ENCODE measurements at regions not wholly inside any gene's neighbourhood (a gene's known extent, or its start where the extent isn't known, plus 50 kb on each side); places are given as distances from the start of the nearest gene placed in this dataset.

DNA sequence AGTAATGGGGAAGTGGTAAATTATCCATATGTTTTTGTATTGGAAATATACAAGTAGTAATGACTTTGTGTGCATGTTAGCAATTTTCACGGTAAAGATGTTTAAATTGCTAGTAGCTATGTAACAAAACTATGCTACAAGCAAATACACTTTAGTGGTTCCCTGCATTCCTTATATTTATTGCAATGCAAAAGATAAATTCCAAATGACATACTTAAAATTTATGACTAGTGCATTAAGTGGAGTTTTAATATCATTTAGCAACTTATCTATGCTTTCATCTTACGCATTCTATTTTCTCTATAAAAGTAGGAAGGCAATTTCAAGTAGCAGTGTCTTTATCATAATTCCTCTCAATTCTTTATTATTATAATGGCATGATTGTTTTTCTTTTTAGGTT, 482.8 kb downstream of the SLITRK5 start:
- ChIA-PET POLR2A (no interaction called here), CTCF (interaction anchor here (0.6 kb wide), 1 partner anchor 15 kb away, joined by 3 read pairs; no protein-coding TSS in a partner anchor)
- no peak overlapping the region for H3K4me3 ChIP-seq (ENCODE audit: low read depth, low read length)

More for the DNA sequence above, 482.8 kb downstream of the SLITRK5 start:
- no peaks in the 10 kb centered on the region for H3K4me1 ChIP-seq (ENCODE audit: control insufficient read depth, insufficient read depth, low read length)
- no peak overlapping the region for H3K27ac ChIP-seq (ENCODE audit: extremely low read depth, low read depth, low read length)
- no peaks in the 10 kb centered on the region for H3K9me3 ChIP-seq (ENCODE audit: control insufficient read depth, insufficient read depth, low read depth, low read length)
- TF ChIP-seq ZSCAN30 (tag by site-specific recombination; IDR thresholded peaks at IDR 0.05), result no peak
- TF ChIP-seq, protein P1, sequence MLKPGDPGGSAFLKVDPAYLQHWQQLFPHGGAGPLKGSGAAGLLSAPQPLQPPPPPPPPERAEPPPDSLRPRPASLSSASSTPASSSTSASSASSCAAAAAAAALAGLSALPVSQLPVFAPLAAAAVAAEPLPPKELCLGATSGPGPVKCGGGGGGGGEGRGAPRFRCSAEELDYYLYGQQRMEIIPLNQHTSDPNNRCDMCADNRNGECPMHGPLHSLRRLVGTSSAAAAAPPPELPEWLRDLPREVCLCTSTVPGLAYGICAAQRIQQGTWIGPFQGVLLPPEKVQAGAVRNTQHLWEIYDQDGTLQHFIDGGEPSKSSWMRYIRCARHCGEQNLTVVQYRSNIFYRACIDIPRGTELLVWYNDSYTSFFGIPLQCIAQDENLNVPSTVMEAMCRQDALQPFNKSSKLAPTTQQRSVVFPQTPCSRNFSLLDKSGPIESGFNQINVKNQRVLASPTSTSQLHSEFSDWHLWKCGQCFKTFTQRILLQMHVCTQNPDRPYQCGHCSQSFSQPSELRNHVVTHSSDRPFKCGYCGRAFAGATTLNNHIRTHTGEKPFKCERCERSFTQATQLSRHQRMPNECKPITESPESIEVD (tag by site-specific recombination; IDR thresholded peaks at IDR 0.05), result no peak
- no peak for TF ChIP-seq ZNF175 (tag by site-specific recombination; IDR thresholded peaks at IDR 0.05)
- no peak for TF ChIP-seq MZF1 (tag by site-specific recombination; IDR thresholded peaks at IDR 0.05; ENCODE audit: borderline replicate concordance)
- TF ChIP-seq, protein P2, sequence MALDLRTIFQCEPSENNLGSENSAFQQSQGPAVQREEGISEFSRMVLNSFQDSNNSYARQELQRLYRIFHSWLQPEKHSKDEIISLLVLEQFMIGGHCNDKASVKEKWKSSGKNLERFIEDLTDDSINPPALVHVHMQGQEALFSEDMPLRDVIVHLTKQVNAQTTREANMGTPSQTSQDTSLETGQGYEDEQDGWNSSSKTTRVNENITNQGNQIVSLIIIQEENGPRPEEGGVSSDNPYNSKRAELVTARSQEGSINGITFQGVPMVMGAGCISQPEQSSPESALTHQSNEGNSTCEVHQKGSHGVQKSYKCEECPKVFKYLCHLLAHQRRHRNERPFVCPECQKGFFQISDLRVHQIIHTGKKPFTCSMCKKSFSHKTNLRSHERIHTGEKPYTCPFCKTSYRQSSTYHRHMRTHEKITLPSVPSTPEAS (tag by site-specific recombination; IDR thresholded peaks at IDR 0.05), result no peak
- TF ChIP-seq, protein P3, sequence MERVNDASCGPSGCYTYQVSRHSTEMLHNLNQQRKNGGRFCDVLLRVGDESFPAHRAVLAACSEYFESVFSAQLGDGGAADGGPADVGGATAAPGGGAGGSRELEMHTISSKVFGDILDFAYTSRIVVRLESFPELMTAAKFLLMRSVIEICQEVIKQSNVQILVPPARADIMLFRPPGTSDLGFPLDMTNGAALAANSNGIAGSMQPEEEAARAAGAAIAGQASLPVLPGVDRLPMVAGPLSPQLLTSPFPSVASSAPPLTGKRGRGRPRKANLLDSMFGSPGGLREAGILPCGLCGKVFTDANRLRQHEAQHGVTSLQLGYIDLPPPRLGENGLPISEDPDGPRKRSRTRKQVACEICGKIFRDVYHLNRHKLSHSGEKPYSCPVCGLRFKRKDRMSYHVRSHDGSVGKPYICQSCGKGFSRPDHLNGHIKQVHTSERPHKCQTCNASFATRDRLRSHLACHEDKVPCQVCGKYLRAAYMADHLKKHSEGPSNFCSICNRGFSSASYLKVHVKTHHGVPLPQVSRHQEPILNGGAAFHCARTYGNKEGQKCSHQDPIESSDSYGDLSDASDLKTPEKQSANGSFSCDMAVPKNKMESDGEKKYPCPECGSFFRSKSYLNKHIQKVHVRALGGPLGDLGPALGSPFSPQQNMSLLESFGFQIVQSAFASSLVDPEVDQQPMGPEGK (tag by site-specific recombination; IDR thresholded peaks at IDR 0.05), result no peak
- no peak for TF ChIP-seq ZNF610 (tag by site-specific recombination; IDR thresholded peaks at IDR 0.05; ENCODE audit: borderline replicate concordance)
- no peak for TF ChIP-seq REPIN1 (tag by site-specific recombination; IDR thresholded peaks at IDR 0.05; ENCODE audit: low read depth)
- no peak for TF ChIP-seq ZNF404 (tag by site-specific recombination; IDR thresholded peaks at IDR 0.05)
- TF ChIP-seq, protein P4, sequence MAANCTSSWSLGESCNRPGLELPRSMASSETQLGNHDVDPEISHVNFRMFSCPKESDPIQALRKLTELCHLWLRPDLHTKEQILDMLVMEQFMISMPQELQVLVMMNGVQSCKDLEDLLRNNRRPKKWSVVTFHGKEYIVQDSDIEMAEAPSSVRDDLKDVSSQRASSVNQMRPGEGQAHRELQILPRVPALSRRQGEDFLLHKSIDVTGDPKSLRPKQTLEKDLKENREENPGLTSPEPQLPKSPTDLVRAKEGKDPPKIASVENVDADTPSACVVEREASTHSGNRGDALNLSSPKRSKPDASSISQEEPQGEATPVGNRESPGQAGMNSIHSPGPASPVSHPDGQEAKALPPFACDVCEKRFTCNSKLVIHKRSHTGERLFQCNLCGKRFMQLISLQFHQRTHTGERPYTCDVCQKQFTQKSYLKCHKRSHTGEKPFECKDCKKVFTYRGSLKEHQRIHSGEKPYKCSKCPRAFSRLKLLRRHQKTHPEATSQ (tag by site-specific recombination; IDR thresholded peaks at IDR 0.05), result no peak
- no peak for TF ChIP-seq YY2 (tag by site-specific recombination; IDR thresholded peaks at IDR 0.05)
- no peak for TF ChIP-seq ZEB2 (tag by site-specific recombination; IDR thresholded peaks at IDR 0.05)
- TF ChIP-seq, protein P5, sequence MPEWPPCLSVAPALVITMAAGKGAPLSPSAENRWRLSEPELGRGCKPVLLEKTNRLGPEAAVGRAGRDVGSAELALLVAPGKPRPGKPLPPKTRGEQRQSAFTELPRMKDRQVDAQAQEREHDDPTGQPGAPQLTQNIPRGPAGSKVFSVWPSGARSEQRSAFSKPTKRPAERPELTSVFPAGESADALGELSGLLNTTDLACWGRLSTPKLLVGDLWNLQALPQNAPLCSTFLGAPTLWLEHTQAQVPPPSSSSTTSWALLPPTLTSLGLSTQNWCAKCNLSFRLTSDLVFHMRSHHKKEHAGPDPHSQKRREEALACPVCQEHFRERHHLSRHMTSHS (tag by site-specific recombination; IDR thresholded peaks at IDR 0.05), result no peak
- no peak for TF ChIP-seq ZNF510 (tag by site-specific recombination; IDR thresholded peaks at IDR 0.05; ENCODE audit: insufficient replicate concordance)
- no peak for TF ChIP-seq HOXC10 (CRISPR knock-in tag; IDR thresholded peaks at IDR 0.05)
- TF ChIP-seq, protein P6, sequence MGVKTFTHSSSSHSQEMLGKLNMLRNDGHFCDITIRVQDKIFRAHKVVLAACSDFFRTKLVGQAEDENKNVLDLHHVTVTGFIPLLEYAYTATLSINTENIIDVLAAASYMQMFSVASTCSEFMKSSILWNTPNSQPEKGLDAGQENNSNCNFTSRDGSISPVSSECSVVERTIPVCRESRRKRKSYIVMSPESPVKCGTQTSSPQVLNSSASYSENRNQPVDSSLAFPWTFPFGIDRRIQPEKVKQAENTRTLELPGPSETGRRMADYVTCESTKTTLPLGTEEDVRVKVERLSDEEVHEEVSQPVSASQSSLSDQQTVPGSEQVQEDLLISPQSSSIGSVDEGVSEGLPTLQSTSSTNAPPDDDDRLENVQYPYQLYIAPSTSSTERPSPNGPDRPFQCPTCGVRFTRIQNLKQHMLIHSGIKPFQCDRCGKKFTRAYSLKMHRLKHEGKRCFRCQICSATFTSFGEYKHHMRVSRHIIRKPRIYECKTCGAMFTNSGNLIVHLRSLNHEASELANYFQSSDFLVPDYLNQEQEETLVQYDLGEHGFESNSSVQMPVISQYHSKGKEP (tag by site-specific recombination; IDR thresholded peaks at IDR 0.05), result no peak
- no peak for TF ChIP-seq ZNF571 (tag by site-specific recombination; IDR thresholded peaks at IDR 0.05)
- TF ChIP-seq, protein P7, sequence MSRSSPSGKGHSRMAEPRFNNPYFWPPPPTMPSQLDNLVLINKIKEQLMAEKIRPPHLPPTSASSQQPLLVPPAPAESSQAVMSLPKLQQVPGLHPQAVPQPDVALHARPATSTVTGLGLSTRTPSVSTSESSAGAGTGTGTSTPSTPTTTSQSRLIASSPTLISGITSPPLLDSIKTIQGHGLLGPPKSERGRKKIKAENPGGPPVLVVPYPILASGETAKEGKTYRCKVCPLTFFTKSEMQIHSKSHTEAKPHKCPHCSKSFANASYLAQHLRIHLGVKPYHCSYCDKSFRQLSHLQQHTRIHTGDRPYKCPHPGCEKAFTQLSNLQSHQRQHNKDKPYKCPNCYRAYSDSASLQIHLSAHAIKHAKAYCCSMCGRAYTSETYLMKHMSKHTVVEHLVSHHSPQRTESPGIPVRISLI (tag by site-specific recombination; IDR thresholded peaks at IDR 0.05), result no peak
- TF ChIP-seq, protein P8, sequence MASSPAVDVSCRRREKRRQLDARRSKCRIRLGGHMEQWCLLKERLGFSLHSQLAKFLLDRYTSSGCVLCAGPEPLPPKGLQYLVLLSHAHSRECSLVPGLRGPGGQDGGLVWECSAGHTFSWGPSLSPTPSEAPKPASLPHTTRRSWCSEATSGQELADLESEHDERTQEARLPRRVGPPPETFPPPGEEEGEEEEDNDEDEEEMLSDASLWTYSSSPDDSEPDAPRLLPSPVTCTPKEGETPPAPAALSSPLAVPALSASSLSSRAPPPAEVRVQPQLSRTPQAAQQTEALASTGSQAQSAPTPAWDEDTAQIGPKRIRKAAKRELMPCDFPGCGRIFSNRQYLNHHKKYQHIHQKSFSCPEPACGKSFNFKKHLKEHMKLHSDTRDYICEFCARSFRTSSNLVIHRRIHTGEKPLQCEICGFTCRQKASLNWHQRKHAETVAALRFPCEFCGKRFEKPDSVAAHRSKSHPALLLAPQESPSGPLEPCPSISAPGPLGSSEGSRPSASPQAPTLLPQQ (tag by site-specific recombination; IDR thresholded peaks at IDR 0.05), result no peak
- no peak for TF ChIP-seq RBAK (tag by site-specific recombination; IDR thresholded peaks at IDR 0.05)
- H3K36me3 ChIP-seq (ENCODE audit: control insufficient read depth in 2 of 2, insufficient read depth in 1 of 2, low read length in 2 of 2), result no peaks in the 10 kb centered on the region

All from HEK293 (cell line).